OCI-LY3 (cell line): ENCODE measurements at regions not wholly inside any gene's neighbourhood (a gene's known extent, or its start where the extent isn't known, plus 50 kb on each side); places are given as distances from the start of the nearest gene placed in this dataset.

ENCODE experiments used
- EZH2phosphoT487 ChIP-seq: fragments of 200-600 bp; shearing (Covaris generic); IDR thresholded peaks from 2 replicates; pipeline ENCODE4 v1.6.1; 2018; ENCODE audit warnings: antibody characterized with exemption, mixed run types, low read depth
- TF ChIP-seq, protein P1 (sequence below): fragments of 200-600, 300-600 bp; sonication (generic); IDR thresholded peaks from 2 replicates; pipeline ENCODE4 v1.5.1; 2014; ENCODE audit warnings: antibody characterized with exemption, low read length, low read depth

DNA sequence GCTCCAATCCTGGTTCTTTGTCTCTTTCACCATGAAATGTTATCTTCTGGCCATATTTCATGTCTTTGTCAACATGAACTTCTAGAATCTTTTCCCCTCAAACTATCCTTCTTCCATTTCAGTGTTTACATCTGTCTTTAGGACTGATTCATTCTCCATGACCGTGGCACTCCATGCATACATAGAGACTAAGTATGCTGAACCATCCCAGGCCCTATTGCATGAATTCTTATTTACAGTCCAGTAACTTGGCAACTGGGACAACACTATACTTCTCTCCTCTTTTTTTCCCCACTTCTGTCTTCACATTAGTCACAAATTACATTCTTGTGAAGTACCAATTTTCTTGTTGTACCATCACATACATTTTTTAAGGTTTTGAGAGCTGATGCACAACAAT, 109.8 kb upstream of the GALNT13 start:
- TF ChIP-seq, protein P1, sequence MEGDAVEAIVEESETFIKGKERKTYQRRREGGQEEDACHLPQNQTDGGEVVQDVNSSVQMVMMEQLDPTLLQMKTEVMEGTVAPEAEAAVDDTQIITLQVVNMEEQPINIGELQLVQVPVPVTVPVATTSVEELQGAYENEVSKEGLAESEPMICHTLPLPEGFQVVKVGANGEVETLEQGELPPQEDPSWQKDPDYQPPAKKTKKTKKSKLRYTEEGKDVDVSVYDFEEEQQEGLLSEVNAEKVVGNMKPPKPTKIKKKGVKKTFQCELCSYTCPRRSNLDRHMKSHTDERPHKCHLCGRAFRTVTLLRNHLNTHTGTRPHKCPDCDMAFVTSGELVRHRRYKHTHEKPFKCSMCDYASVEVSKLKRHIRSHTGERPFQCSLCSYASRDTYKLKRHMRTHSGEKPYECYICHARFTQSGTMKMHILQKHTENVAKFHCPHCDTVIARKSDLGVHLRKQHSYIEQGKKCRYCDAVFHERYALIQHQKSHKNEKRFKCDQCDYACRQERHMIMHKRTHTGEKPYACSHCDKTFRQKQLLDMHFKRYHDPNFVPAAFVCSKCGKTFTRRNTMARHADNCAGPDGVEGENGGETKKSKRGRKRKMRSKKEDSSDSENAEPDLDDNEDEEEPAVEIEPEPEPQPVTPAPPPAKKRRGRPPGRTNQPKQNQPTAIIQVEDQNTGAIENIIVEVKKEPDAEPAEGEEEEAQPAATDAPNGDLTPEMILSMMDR, result no peak
- no peak for TF ChIP-seq EZH2phosphoT487
